HG03103 (cell line): ENCODE measurements at regions not wholly inside any gene's neighbourhood (a gene's known extent, or its start where the extent isn't known, plus 50 kb on each side); places are given as distances from the start of the nearest gene placed in this dataset.

Experiments used
- ATAC-seq: cut with Tn5 transposase; IDR thresholded peaks from one replicate; pipeline ENCODE4 v1.9.1; 2021; ENCODE audit warnings: low read depth; ENCODE audit not compliant: unreplicated experiment

GRCh38 chr14:54299410-54300363, 97.1 kb upstream of the CDKN3 start:
- ATAC-seq, result no peak

- ATAC-seq, result no peak
Observed at GRCh38 chr14:54300881-54301280, 95.9 kb upstream of the CDKN3 start.

GRCh38 chr14:54301359-54301758, 95.4 kb upstream of the CDKN3 start:
- ATAC-seq, result no peak

- no peak for ATAC-seq
Observed at GRCh38 chr14:54306806-54307205, 90.0 kb upstream of the CDKN3 start.

GRCh38 chr14:54309615-54310014, 87.2 kb upstream of the CDKN3 start:
- ATAC-seq, result no peak

GRCh38 chr14:54310151-54310850, 86.5 kb upstream of the CDKN3 start:
- no peak for ATAC-seq

- ATAC-seq, result no peak
Observed at GRCh38 chr14:54310851-54311228, 86.0 kb upstream of the CDKN3 start.

GRCh38 chr14:54312166-54312801, 84.5 kb upstream of the CDKN3 start:
- no peak for ATAC-seq

- no peak for ATAC-seq
Observed at GRCh38 chr14:54314365-54315104, 82.3 kb upstream of the CDKN3 start.

GRCh38 chr14:54316652-54317051, 80.2 kb upstream of the CDKN3 start:
- no peak for ATAC-seq

GRCh38 chr14:54317391-54317790, 79.4 kb upstream of the CDKN3 start:
- ATAC-seq, result no peak

- ATAC-seq, result no peak
Observed at GRCh38 chr14:54322246-54322645, 74.6 kb upstream of the CDKN3 start.

- ATAC-seq, result no peak
Observed at GRCh38 chr14:54322701-54323337, 74.0 kb upstream of the CDKN3 start.

- no peak for ATAC-seq
Observed at GRCh38 chr14:54325766-54326165, 71.0 kb upstream of the CDKN3 start.

GRCh38 chr14:54329082-54329695, 67.6 kb upstream of the CDKN3 start:
- ATAC-seq, result no peak

- ATAC-seq, result no peak
Observed at GRCh38 chr14:54330876-54331275, 65.9 kb upstream of the CDKN3 start.

- no peak for ATAC-seq
Observed at GRCh38 chr14:54331516-54331915, 65.3 kb upstream of the CDKN3 start.

GRCh38 chr14:54332490-54332889, 64.3 kb upstream of the CDKN3 start:
- ATAC-seq, result no peak

GRCh38 chr14:54333511-54333910, 63.3 kb upstream of the CDKN3 start:
- ATAC-seq, result no peak
